Kidney tubule cell (primary cell): ENCODE measurements at regions not wholly inside any gene's neighbourhood (a gene's known extent, or its start where the extent isn't known, plus 50 kb on each side); places are given as distances from the start of the nearest gene placed in this dataset.

Source experiments
- DNase-seq: peaks from one replicate; pipeline ENCODE4 v3.0.0-alpha.2; 2018; ENCODE audit warnings: low spot score

DNA sequence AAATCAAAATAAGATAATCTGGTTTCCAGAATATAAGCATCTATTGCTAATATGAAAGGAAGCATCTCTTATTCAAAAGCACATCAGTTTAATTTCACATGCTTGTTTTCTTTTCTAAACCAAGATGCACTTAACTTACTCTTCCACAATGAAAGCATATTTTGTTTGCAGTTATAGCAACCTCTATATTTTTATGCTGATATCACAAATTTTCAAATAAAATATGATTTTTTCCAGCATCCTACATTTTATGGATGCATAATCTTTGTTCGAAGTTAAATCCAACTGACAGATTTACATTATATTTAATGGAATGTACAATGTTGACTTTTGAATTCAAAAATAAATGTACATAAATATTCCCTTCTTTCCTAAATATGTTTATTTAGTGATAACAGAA is 978.3 kb upstream of the B3GALT2 start:
- no peak for DNase-seq

GRCh38 chr1:194161591-194161990 is 975.2 kb upstream of the B3GALT2 start:
- no peak for DNase-seq

DNA sequence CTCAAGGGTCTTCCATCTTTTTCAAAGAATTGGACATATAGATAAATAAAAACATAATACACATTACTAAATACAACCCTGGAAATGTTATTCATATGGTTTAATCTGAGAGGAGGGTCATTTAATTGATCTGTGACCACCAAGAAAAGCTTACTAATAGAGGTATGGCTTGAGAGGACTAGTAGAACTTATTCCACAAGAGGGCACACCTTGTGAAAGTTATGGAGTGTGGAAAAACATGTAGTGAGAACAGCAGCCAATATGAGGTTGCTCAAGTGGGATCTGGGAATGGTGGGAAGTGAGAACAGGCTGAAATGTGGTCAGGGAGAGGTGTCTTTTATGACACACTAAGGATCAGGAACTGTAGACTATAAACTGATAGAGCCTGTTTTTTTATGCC is 973.5 kb upstream of the B3GALT2 start:
- DNase-seq, result no peak

- no peak for DNase-seq
Observed at GRCh38 chr1:194155962-194156361, 969.5 kb upstream of the B3GALT2 start.

DNA sequence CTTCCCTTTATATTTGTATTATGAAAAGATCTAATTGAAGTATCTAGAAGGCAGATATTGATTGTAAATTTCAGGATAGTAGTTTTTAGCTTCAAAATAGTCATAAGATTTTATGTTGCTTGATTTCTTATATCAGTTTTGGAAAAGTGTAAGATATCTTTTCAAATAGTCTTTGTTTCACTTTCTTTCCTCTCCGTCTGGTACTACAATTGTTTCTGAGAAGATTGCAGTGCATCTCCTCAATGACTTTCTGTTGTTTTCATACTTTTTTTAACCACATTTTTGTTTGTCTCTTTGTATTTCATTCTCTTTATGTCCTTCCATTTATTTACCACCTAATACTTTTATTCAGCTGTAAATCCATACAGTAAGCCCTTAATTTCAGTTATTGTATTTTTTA is 964.6 kb upstream of the B3GALT2 start:
- DNase-seq, result no peak

- no peak for DNase-seq
Observed at GRCh38 chr1:194150242-194150641, 963.8 kb upstream of the B3GALT2 start.

DNA sequence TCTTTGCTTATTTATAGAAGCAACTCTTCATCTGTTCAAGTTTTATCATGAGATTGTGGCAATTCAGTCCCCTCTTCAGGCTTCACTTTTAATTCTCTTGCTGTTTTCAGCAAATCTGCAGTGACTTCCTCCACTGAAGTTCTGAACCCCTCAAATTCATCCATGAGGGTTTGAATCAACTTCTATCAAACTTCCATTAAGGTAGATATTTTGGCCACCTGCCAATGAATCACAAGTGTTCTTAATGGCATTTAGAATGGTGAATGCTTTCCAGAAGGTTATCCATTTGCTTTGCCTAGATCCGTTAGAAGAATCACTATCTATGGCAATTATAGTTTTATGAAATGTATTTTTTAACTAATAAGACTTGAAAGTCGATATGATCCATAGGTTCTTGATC is 946.7 kb upstream of the B3GALT2 start:
- no peak for DNase-seq

DNA sequence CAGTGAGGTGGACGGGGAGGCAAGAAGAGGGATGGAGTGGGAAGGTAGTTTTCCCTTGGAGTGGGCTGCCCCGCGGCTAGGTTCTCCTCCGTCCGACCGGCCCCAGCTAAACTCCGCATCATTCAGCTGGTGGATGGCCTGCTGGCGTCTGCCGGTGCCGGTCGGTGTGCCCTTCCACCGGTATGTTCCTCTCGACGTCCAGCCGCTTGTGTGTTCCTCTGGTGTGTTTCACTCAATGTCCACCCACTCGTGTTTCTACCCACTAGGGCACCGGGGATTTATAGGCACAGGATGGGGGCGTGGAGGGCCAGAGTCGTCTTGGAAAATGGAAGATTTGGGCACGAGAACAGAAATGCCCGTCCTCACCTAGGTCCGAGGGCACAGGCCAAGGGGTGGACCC is 931.7 kb upstream of the B3GALT2 start:
- DNase-seq, result no peak

DNA sequence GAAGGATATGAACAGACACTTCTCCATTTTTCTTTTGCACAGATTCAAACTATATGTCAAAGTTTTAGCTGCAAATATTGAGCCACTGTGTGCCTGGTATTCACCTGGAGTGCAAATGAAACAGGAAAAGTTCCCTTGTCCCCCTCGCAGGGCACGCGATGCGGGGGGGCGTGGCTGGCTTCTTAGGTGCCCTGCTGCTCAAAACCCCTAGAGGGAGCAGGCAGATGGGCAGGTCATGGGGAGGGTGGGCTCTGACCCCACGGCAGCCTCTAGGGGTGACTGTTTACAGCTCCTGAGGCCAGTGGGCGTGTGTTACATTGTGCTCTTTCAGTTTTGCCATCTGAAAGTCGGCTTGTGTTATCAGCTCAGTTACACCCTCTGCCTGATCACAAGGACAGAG is 931.2 kb upstream of the B3GALT2 start:
- DNase-seq, result no peak

DNA sequence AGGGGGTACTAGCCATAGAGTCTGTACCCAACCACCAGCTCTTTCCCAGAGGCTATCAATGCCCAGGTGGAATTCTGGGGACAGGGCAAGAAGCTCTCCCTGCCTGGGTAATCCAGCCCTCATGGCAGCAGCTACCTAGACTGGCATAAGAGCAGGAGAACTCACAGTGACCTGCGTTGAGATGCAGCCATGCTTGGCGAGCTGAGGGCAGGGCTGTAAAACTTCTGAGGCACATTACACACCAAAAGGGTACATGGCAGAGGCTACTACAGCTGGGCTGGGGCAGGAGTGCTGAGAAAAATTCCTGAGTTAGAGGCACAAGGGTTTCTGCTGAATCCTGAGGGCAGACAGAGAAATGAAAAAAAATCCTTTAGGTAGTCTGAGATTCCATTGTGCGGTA is 927.9 kb upstream of the B3GALT2 start:
- DNase-seq, result no peak

DNA sequence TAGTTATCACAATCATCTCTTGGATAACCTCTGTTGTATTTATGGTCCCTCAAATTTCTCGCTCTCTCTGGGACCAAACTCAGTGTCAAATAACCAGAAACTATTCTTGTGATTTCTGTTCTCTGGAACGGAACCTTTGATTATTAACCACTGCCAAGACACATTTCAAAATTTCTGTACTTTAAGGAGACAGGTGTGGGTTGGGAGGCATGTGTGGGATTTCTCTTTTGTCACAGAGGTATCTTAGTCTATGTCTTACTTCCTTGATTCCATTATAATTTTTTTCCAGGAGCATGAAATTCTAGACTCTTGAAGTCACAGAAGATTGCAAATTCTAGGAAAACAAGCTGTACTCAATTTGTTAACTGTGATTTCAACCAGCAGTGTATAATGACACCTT is 919.0 kb upstream of the B3GALT2 start:
- no peak for DNase-seq

DNA sequence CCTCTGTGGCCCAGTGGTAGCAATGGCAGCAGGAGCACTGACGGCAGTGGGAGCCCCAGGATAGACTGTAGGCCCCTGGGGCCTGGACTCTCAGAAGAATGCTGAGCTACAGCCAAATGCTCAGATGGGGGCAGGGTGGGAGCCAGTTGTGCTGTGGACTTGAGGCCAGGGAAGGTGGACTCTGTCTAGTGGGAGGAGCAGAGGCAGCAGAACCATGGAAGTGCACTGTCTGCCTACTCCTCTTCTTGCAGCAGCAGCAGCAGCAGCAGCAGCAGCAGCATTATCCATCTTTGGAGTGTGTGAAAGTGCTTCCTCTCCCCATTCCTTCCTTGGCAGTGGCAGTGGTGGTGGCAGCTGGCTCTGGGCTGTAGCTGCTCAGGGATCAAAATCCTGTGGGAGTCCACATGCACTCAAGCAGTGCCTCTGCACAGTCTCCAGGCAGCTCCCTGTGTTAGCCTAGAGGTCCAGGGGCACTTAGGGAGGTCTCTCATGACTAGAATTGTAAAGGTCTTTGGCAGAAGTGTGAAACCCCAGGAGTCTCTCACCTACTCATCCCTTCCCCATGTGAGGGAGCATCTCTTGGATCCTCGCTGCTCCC is 917.9 kb upstream of the B3GALT2 start:
- DNase-seq, result no peak

GRCh38 chr1:194103516-194104246 is 917.3 kb upstream of the B3GALT2 start:
- no peak for DNase-seq

DNA sequence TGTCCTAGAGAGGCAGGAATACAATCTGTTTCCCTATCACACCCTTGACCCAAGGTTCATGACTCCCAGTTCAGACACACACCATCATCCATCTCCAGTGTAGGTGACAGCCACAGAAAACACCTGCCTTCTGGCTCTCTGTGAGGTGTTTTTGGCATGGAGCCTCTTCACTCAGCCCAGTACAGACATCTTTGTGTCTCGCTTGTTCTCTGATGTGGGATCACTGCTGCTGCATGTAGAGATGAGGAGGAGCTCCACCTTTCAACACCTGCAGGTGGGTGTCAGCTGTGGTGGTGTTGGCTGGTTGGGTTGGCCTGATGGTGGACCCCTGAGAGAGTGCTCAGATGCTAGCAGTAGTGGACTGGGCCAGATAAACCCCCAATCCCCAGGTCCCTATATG is 916.7 kb upstream of the B3GALT2 start:
- no peak for DNase-seq

GRCh38 chr1:194102607-194103006 is 916.2 kb upstream of the B3GALT2 start:
- DNase-seq, result no peak

DNA sequence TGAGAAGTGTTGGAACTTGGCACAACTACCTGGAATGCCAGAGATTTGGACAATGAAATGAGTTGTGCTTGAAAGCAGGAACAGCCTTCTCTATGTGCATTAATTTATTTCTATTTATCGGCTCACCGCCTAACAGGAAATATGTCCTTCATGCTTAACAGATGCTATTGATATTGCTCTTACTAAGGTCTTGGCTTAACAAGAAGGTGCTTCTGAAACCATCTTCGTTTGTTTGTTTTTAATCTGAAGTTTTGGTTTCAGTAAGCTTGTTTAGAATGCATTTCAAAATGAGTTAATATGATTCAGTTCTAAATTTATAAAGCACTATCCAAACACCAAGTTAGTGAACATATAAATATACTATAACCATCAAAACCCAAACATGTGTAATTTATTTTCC is 898.3 kb upstream of the B3GALT2 start:
- DNase-seq, result no peak

- DNase-seq, result no peak
Observed at GRCh38 chr1:194081444-194081843, 895.0 kb upstream of the B3GALT2 start.

DNA sequence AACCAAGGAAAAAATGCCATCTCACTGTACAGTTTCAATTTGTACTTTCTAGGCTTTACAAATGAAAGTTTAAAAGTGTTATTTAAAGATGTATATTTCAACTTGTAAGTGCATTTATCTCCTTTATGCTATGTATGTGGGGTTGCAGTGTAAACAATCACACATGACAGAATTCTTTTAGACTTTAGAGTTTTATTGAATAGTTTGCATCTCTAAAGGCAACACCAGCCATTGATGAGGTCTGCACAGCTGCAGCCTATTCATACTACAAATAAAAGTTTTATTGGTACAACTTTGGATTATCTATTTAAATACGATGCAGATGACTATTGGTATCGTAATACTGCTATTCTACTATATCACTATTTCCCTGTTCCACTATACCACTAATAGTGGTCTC is 894.4 kb upstream of the B3GALT2 start:
- no peak for DNase-seq

DNA sequence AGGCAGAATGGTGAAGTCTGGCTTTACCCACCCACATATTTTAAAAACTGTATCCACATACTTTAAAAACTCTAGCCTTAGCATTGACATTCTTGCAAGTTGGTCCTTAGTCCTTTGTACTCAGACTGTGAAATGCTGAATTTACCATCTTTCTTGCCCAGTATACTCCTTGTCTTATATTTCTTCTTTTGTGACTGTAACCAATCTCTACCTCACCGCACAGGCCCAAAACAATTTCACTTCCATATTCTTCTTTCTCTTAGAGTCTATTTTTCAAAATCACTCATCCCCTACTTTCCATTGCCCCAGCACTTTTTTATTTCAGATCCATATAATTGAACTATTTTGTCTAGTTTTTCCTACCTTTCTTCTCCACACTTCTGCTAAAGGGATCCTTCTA is 892.4 kb upstream of the B3GALT2 start:
- DNase-seq, result no peak

DNA sequence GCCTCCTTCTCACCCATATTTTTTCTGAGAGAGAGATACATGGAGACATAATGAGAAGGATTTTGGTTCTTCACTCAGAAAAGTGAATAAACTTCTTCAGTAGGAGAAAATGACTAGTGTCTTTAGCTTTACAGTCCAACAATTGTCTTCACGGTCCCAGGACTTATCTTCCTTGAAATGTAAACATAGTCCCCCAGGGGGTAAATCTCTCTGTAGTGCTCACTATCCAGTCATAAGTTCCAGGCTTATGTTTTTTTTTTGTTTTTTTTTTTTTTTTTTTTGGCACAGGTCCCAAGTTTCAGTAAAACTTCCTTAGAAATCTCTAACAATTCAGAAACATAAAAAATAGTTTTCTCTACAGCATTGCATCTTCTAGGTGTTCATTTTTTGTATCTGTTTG is 890.2 kb upstream of the B3GALT2 start:
- no peak for DNase-seq

- DNase-seq, result no peak
Observed at GRCh38 chr1:194073833-194074232, 887.4 kb upstream of the B3GALT2 start.

- no peak for DNase-seq
Observed at GRCh38 chr1:194071205-194071604, 884.8 kb upstream of the B3GALT2 start.

- DNase-seq, result no peak
Observed at GRCh38 chr1:194069831-194070218, 883.4 kb upstream of the B3GALT2 start.

GRCh38 chr1:194069168-194069830 is 882.9 kb upstream of the B3GALT2 start:
- DNase-seq, result no peak
